ENCODE measurements at regions not wholly inside any gene's neighbourhood (a gene's known extent, or its start where the extent isn't known, plus 50 kb on each side); places are given as distances from the start of the nearest gene placed in this dataset.

DNA sequence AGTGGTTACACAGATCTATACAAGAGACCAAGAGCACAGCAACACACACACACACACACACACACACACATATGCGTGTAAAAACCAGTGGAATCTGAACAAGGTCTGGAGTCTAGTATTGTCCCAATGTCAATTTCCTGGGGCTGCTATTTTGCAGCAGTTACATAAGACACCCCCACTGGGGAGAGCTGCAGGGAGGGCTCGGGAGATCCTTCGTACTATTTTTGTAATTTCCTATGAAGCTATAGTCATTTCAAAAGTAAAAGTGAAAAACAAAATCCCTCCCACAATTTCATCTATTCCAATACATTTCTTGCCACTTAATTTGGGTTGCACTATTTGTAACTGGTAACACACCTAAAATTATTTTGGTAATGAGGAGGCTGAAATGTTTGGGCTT lies 68.5 kb downstream of the C16orf95 start:
- no peak overlapping the region for H2AFZ ChIP-seq
- no peak overlapping the region for H3K4me2 ChIP-seq
- H3K27me3 ChIP-seq = peaks cover 4% of the 10 kb centered on the region
- H3K4me1 ChIP-seq (ENCODE audit: insufficient read depth) = no peaks in the 10 kb centered on the region
- H3K79me2 ChIP-seq = no peaks in the 10 kb centered on the region
- no peak overlapping the region for H3K27ac ChIP-seq
- H3K9me2 ChIP-seq (replicated peaks; ENCODE audit: insufficient read depth) = no peaks in the 10 kb centered on the region
- no peaks in the 10 kb centered on the region for H3K36me3 ChIP-seq (replicated peaks; ENCODE audit: insufficient read depth, low read depth)
- H3K9me3 ChIP-seq (ENCODE audit: low read depth) = no peaks in the 10 kb centered on the region
- no peak overlapping the region for H3K4me3 ChIP-seq
- H4K20me1 ChIP-seq (ENCODE audit: insufficient read depth, poor library complexity, severe bottlenecking) = no peaks in the 10 kb centered on the region
- TF ChIP-seq EZH2 (IDR thresholded peaks at IDR 0.05; ENCODE audit: borderline replicate concordance) (no peak), EZH2phosphoT487 (IDR thresholded peaks at IDR 0.05; ENCODE audit: low read depth, severe bottlenecking, unreplicated experiment) (no peak)
- TF ChIP-seq, protein P1, sequence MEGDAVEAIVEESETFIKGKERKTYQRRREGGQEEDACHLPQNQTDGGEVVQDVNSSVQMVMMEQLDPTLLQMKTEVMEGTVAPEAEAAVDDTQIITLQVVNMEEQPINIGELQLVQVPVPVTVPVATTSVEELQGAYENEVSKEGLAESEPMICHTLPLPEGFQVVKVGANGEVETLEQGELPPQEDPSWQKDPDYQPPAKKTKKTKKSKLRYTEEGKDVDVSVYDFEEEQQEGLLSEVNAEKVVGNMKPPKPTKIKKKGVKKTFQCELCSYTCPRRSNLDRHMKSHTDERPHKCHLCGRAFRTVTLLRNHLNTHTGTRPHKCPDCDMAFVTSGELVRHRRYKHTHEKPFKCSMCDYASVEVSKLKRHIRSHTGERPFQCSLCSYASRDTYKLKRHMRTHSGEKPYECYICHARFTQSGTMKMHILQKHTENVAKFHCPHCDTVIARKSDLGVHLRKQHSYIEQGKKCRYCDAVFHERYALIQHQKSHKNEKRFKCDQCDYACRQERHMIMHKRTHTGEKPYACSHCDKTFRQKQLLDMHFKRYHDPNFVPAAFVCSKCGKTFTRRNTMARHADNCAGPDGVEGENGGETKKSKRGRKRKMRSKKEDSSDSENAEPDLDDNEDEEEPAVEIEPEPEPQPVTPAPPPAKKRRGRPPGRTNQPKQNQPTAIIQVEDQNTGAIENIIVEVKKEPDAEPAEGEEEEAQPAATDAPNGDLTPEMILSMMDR (IDR thresholded peaks at IDR 0.05; ENCODE audit: poor library complexity) = no peak
- no peak for DNase-seq (ENCODE audit: low spot score)
- WGBS (ENCODE audit: low lambda C conversion rate, missing lambda C conversion rate) = 93% methylated on average over 3 of the region's 3 CpGs

DNA sequence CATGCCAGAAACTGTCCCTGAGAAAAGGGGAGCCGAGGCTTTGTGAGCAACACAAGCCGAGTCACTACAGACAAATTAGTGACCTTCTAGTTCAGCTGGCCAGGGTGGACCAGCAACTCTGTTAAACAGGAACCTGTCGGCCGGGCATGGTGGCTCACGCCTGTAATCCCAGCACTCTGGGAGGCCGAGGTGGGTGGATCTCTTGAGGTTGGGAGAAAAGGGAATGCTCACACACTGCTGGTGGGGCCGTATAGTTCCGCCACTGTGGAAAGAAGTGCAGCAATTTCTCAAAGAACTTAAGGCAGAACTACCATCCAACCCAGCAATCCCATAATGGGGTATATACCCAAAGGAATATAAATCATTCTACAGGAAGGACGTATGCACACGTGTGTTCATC lies 67.8 kb downstream of the C16orf95 start:
- H3K79me2 ChIP-seq = no peaks in the 10 kb centered on the region
- peaks cover 4% of the 10 kb centered on the region for H3K27me3 ChIP-seq
- WGBS (ENCODE audit: low lambda C conversion rate, missing lambda C conversion rate) = 92% methylated on average over 10 of the region's 10 CpGs
- H3K4me2 ChIP-seq = no peak overlapping the region
- H3K27ac ChIP-seq = no peak overlapping the region
- no peak overlapping the region for H2AFZ ChIP-seq
- no peaks in the 10 kb centered on the region for H4K20me1 ChIP-seq (ENCODE audit: insufficient read depth, poor library complexity, severe bottlenecking)
- H3K9me2 ChIP-seq (replicated peaks; ENCODE audit: insufficient read depth) = no peaks in the 10 kb centered on the region
- DNase-seq (ENCODE audit: low spot score) = no peak
- no peaks in the 10 kb centered on the region for H3K4me1 ChIP-seq (ENCODE audit: insufficient read depth)
- H3K4me3 ChIP-seq = no peak overlapping the region
- H3K36me3 ChIP-seq (replicated peaks; ENCODE audit: insufficient read depth, low read depth) = no peaks in the 10 kb centered on the region
- H3K9me3 ChIP-seq (ENCODE audit: low read depth) = no peaks in the 10 kb centered on the region
- TF ChIP-seq EZH2phosphoT487 (IDR thresholded peaks at IDR 0.05; ENCODE audit: low read depth, severe bottlenecking, unreplicated experiment) (no peak), EZH2 (IDR thresholded peaks at IDR 0.05; ENCODE audit: borderline replicate concordance) (no peak)
- TF ChIP-seq, protein P1 (IDR thresholded peaks at IDR 0.05; ENCODE audit: poor library complexity) = no peak

DNA sequence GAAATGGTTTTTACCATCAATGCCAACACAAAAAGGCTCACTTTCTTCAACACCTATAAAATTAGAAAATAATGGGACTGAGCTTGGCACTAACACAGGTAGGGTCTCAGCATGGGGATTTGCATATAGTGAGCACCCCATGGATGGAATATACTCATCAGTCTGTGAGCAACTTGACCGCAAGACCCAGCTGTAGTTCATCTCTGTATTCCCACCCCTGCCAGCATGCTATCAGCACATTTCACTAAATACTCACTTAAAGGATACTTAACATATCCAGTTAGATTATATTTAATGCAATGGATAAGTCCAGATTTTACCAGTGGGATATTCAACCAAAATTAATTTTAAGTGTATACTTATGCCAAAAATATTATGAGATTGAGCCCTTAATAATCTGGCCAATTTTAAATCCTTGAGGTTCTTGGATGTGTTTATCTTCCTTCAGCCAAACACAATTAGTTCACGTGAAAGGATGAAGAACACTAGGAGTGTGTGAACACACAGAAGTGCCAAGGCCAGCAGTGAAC lies 66.7 kb downstream of the C16orf95 start:
- Histone ChIP-seq H3K27ac (no peak overlapping the region), H4K20me1 (ENCODE audit: insufficient read depth, poor library complexity, severe bottlenecking) (no peaks in the 10 kb centered on the region), H3K27me3 (no peaks in the 10 kb centered on the region), H3K4me3 (no peak overlapping the region), H3K4me1 (ENCODE audit: insufficient read depth) (no peaks in the 10 kb centered on the region), H3K4me2 (no peak overlapping the region), H3K79me2 (no peaks in the 10 kb centered on the region), H3K36me3 (replicated peaks; ENCODE audit: insufficient read depth, low read depth) (no peaks in the 10 kb centered on the region), H3K9me2 (replicated peaks; ENCODE audit: insufficient read depth) (no peaks in the 10 kb centered on the region), H3K9me3 (ENCODE audit: low read depth) (no peaks in the 10 kb centered on the region), H2AFZ (no peak overlapping the region)
- TF ChIP-seq EZH2phosphoT487 (IDR thresholded peaks at IDR 0.05; ENCODE audit: low read depth, severe bottlenecking, unreplicated experiment) (no peak), EZH2 (IDR thresholded peaks at IDR 0.05; ENCODE audit: borderline replicate concordance) (no peak)
- TF ChIP-seq, protein P1 (IDR thresholded peaks at IDR 0.05; ENCODE audit: poor library complexity) = no peak
- 80% methylated on average over 2 of the region's 2 CpGs for WGBS (ENCODE audit: low lambda C conversion rate, missing lambda C conversion rate)
- no peak for DNase-seq (ENCODE audit: low spot score)

Measured in hepatocyte (in vitro differentiated cells).